ENCODE measurements at regions not wholly inside any gene's neighbourhood (a gene's known extent, or its start where the extent isn't known, plus 50 kb on each side); places are given as distances from the start of the nearest gene placed in this dataset.
"Not testable (repeated sequence)": the region's sequence is repeated elsewhere in the genome, so short reads cannot be mapped to it uniquely, and the experiment has no call there.

DNA sequence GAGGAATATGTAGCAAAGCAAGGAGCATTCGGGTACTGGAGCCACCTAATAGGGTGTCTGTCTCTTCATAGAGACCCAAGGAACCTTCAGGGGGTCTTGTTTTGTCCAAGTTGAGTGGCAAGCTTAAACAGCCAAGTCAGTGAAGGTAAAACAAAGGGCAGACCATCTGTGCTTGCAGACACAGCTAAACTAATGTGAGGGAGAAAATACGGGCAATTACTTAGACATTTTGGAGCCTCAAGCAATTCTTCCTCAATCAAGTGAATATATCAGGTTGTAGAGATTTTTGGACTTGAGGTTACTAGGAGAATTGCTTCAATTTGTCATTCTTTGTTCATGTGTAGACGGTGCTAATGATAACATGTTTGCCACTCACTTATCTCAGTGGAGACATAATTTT is 148.2 kb upstream of the ARHGAP20 start:
- FAIRE-seq: no peak

- no peak for FAIRE-seq
Observed at GRCh38 chr11:110859998-110860397, 147.8 kb upstream of the ARHGAP20 start.

DNA sequence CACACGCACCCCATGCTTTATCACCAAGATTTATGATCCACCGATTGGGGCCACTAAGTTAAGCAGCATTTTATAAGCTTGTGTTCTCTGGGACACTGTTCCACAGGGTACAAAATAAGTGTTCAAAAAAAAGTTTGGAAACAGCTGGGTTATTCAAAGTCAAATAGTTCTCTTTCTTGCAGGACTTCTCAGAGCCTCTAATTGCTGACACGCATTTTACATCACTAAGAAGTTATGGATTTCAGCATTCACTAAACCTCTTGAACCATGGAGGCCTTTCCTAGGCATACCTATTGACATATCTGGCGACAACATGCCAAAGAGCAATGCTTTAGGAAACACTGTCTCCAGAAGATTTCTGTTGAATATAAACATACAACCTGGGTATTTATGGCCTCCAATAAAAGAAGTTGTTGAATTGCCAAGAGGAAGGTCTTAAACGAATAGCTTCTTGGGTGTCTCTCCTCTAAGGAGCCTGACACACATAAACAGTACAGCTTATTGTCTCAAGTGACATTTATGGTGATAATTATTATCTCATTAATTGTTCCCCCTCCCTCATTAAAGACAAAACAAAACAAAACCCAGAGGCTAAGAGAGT is 147.1 kb upstream of the ARHGAP20 start:
- FAIRE-seq: no peak

DNA sequence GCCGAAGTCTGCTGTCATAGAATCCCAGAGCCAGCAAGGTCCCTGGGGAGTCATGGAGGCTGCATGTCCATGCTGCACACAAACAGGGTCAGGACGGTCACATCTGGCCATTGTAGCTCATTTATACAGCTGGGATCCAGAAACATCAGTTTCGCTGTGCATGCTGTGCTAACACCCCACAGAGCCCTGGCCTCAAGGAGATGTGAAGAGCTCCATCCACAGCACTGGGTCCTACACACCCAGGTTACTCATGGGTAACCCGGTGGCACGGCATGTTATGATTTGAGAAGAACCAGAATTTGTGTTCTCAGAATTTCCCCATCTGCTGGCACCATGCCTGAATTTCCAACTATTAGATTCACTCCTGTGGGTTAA is 146.3 kb upstream of the ARHGAP20 start:
- no peak for FAIRE-seq

- no peak for FAIRE-seq
Observed at GRCh38 chr11:110857892-110858546, 145.8 kb upstream of the ARHGAP20 start.

GRCh38 chr11:110856996-110857812 is 145.0 kb upstream of the ARHGAP20 start:
- no peak for FAIRE-seq

DNA sequence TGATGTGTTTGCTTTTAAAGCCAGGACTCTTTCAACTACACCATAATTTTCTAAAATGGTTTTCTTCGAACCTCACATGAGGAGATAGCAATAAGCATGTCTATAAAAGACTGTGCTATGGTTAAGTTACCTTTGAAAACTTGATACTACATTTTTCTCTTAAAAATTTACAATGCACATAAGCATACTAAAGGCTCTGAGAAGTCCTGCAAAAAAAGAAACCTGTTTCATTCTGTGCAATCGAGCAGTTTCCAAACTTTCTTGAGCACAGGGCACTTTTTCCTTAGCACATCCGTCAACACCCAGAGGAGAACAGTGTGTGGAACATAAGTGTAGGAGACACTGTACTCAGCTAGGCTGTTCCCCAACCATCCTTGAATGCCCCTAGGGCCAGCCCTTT is 144.1 kb upstream of the ARHGAP20 start:
- FAIRE-seq: no peak

DNA sequence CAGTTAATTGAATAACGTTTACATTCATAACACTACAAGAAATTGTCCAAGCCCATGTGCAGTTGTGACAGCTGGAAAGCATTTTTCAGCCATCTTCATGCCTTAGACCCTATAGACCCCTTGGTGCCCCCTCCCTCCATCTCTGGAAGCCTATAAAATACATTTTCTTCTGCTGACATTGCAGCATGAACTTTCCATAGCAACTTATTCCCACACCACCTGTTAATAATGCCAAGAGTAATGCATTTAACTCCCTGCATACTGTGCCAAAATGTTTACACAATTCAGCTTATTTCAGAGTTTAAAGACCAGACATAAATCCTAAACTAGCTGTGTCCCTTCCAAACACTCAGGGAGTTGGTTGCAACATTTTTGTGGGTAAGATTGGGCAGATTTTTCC is 143.0 kb upstream of the ARHGAP20 start:
- FAIRE-seq: no peak

DNA sequence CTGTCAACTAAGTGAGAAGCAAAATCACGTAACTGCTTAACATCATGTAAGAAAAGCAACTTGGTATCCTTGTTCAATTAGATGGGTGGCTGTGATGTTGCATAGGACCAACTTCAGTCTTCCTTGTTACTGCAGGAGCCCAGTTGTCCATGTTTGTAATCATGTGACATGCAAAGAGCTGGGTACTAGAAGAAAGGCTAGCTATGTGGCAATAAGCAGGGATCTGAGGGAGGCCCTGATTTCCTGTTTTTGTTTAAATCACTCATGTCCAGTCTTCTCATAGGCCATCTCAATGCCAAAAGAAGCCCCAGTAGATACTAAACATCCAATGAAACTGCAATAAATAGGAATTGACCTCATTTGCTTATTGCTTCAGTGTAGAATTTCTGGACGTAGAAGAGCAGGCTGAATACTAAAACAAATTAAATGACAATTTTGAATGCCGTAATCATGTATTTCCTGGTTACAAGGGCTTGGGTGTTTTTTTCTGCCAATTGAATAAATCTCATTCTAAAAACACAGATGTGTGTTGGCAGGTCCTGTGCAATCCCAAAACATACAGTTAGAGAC is 140.8 kb upstream of the ARHGAP20 start:
- FAIRE-seq: no peak

GRCh38 chr11:110850846-110851245 is 138.6 kb upstream of the ARHGAP20 start:
- no peak for FAIRE-seq

- FAIRE-seq: not testable (repeated sequence)
Observed at GRCh38 chr11:110843053-110843452, 130.8 kb upstream of the ARHGAP20 start.

- FAIRE-seq: no peak
Observed at GRCh38 chr11:110838808-110839207, 126.6 kb upstream of the ARHGAP20 start.

DNA sequence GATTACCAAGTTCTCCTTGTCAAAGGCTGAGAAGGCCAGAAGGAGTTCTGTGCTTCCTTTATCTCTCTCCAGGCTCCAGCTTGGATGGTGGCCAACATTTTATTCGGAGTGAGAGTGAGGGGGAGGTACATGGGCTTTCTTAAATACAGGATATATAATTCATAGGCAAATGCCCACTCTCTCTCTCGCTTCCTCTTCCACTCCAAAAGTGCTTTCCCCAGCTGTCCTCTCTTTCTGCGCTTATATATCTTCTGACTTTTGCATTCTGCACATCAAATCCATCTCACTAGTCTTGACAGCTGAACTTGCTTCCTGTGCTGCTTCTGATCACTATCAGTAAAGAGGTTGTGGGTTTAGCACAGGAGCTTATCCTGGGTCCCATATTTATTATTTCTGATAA is 125.4 kb upstream of the ARHGAP20 start:
- FAIRE-seq: no peak

GRCh38 chr11:110835106-110835505 is 122.9 kb upstream of the ARHGAP20 start:
- no peak for FAIRE-seq

DNA sequence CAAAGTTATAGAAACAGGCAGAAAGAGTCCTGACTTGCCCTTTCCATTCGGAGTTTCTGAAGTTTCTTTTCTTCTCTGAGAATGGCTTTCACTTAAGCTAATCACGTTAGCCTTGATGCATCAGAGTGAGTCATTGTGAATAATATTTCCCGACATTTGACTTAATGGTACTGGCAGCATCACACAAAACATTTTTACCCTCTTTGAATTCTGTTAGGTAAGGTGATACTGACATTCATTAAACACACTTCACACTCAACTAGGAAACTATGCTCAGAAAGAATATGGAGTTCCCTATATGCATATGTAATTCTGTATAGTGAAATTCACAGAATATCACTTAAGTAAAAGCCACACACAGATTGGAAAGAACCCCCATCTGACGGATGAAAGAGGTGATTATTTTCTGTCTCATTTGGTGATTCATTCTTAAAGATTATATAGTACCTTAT is 120.8 kb upstream of the ARHGAP20 start:
- FAIRE-seq: no peak

- no peak for FAIRE-seq
Observed at GRCh38 chr11:110832539-110832938, 120.3 kb upstream of the ARHGAP20 start.

DNA sequence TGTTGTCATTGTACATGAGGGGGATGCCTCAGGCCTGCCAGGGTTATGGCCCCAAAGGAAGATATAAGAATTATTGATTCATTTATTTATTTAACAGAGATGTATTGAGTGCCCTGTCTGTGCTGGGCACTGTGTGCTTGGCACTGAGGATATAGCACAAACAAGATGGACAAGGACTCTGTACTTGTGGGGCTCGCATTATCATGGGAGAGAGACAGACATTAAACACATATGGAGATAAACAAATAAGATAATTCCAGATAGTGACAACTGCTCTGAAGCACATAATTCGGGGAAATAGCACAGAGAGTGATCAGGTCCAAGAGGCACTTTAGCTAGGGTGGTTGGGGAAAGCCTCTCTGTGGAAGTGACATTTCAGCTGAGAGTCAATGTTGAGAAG is 119.8 kb upstream of the ARHGAP20 start:
- FAIRE-seq: no peak

- no peak for FAIRE-seq
Observed at GRCh38 chr11:110830747-110831146, 118.5 kb upstream of the ARHGAP20 start.

DNA sequence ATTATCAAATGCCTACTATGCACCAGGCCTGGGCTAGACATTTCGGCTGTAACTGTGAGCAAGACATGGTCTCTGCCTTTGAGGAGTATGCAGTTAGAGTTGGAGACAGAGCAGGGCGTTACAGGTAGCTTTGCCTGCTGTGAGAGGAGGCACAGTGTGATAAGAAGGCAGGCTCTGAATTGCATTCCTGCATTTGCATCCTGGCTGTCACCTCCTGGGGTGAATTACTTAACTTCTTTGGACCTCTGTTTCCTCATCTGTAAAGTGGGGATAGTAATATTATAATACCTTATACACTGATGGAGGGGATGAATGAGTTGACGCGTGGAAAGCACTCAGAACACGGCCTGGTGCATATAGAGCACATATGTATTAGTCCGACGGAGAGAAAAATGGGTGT is 118.1 kb upstream of the ARHGAP20 start:
- no peak for FAIRE-seq

- no peak for FAIRE-seq
Observed at GRCh38 chr11:110829873-110830272, 117.6 kb upstream of the ARHGAP20 start.

DNA sequence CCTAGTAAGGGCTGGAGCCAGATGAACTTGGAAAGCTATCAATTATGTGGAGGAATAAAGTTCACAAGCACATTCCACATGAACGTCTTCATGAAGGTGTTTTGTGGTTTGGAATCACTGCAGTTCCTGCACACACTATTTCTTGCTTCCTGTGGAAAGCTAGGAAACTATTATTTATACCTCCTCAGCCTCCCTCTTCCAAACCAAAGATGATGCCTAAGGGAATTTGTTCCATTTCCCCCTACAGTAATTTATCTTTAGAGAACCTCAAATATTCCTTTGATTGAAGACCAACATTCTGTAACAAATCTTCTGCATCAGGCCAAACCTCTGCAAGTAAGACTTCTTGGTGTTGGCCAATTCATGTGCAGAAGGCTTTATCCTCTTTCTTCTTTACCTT is 115.8 kb upstream of the ARHGAP20 start:
- FAIRE-seq: no peak

DNA sequence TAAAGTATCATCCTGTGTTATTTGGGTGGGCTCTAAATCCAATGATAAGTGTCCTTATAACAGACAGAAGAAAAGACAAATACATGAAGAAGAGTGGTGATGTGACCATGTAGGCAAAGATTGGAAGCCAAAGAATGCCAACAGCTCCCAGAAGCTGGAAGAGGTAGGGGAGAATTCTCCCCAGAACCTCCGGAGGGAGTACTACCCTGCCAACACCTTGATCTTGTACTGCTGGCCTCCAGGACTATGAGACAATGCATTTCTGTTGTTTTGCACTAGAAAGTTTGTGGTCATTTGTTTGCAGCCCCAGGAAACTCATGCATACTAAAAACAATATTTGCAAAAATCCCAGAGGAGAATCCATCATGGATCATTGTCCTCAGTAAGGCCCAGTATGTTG is 115.0 kb upstream of the ARHGAP20 start:
- FAIRE-seq: no peak

- FAIRE-seq: no peak
Observed at GRCh38 chr11:110824912-110825620, 112.8 kb upstream of the ARHGAP20 start.

Data from colon (tissue), 2 donors.